HEK293T (cell line): ENCODE measurements at regions not wholly inside any gene's neighbourhood (a gene's known extent, or its start where the extent isn't known, plus 50 kb on each side); places are given as distances from the start of the nearest gene placed in this dataset.

Experiments
- BHLHE40 ChIP-seq: fragments of 450-650 bp; IDR thresholded peaks from 2 replicates; pipeline ENCODE4 v1.6.1; 2016; ENCODE audit warnings: mild to moderate bottlenecking, moderate library complexity, borderline replicate concordance
- PKNOX1 ChIP-seq: fragments of 450-650 bp; IDR thresholded peaks from 2 replicates; pipeline ENCODE4 v1.6.1; 2016
- SP1 ChIP-seq: fragments of 450-650 bp; IDR thresholded peaks from 2 replicates; pipeline ENCODE4 v1.6.1; 2017
- SUZ12 ChIP-seq: fragments of 450-650 bp; IDR thresholded peaks from 2 replicates; pipeline ENCODE4 v1.6.1; 2016; ENCODE audit warnings: mild to moderate bottlenecking
- TARDBP ChIP-seq: fragments of 450-650 bp; IDR thresholded peaks from 2 replicates; pipeline ENCODE4 v1.6.1; 2016
- ZNF384 ChIP-seq: fragments of 450-650 bp; IDR thresholded peaks from 2 replicates; pipeline ENCODE4 v1.6.1; 2016

GRCh38 chr1:18539171-18539570, 58.4 kb downstream of the KLHDC7A start:
- TF ChIP-seq BHLHE40 (no peak), ZNF384 (no peak), TARDBP (no peak), SP1 (no peak), PKNOX1 (no peak), SUZ12 (no peak)
